ENCODE measurements at regions not wholly inside any gene's neighbourhood (a gene's known extent, or its start where the extent isn't known, plus 50 kb on each side); places are given as distances from the start of the nearest gene placed in this dataset.

DNA sequence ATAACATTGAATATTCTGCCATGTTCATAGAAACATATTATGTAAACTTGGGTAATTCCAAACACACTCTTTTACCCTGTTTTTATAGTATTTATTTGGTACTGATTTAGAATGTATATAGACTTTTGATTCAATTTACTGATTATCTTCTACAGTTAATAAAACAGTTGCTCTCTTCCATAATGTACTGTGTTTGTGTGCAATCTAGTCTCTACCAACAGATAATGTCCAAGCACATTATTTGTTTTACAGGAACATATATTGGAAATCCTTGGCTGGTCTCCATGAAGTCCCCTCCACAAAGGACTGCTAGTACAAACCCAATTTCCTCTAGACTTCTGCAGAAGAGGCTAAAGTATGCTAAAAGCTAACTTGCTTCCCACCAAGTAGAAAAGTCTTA lies 386.6 kb downstream of the RND3 start:
- H3K4me2 ChIP-seq (ENCODE audit: extremely low read depth, insufficient read depth, low read length), result no peak overlapping the region
- no peaks in the 10 kb centered on the region for H3K36me3 ChIP-seq (ENCODE audit: control insufficient read depth, insufficient read depth, low read length)
- no peak overlapping the region for H2AFZ ChIP-seq (ENCODE audit: low read length)
- H3K9ac ChIP-seq (ENCODE audit: insufficient read depth, low read length), result no peak overlapping the region
- H3K27ac ChIP-seq (ENCODE audit: insufficient read depth, low read length), result no peak overlapping the region
- no peaks in the 10 kb centered on the region for H3K79me2 ChIP-seq (ENCODE audit: control insufficient read depth, insufficient read depth, low read length)
- DNase-seq (ENCODE audit: low read depth in 2 of 2), result no peak
- H3K4me3 ChIP-seq (replicated peaks in 1 of 4; ENCODE audit: control extremely low read depth in 1 of 4, insufficient read depth in 1 of 4, low read depth in 3 of 4, low read length in 4 of 4), result no peak overlapping the region
- H3K4me1 ChIP-seq (ENCODE audit: control insufficient read depth, extremely low read depth, insufficient read depth, low read length), result no peaks in the 10 kb centered on the region
- TF ChIP-seq, protein P1, sequence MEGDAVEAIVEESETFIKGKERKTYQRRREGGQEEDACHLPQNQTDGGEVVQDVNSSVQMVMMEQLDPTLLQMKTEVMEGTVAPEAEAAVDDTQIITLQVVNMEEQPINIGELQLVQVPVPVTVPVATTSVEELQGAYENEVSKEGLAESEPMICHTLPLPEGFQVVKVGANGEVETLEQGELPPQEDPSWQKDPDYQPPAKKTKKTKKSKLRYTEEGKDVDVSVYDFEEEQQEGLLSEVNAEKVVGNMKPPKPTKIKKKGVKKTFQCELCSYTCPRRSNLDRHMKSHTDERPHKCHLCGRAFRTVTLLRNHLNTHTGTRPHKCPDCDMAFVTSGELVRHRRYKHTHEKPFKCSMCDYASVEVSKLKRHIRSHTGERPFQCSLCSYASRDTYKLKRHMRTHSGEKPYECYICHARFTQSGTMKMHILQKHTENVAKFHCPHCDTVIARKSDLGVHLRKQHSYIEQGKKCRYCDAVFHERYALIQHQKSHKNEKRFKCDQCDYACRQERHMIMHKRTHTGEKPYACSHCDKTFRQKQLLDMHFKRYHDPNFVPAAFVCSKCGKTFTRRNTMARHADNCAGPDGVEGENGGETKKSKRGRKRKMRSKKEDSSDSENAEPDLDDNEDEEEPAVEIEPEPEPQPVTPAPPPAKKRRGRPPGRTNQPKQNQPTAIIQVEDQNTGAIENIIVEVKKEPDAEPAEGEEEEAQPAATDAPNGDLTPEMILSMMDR (conservative IDR thresholded peaks at IDR 0.05 in 1 of 2, IDR thresholded peaks at IDR 0.05 in 1 of 2; ENCODE audit: low read depth in 1 of 2, low read length in 2 of 2), result no peak
- no peak for TF ChIP-seq EZH2 (IDR thresholded peaks at IDR 0.05; ENCODE audit: low read length, missing control alignments)
- no peaks in the 10 kb centered on the region for H4K20me1 ChIP-seq (ENCODE audit: control insufficient read depth, extremely low read depth, insufficient read depth, low read length)
- no peaks in the 10 kb centered on the region for H3K27me3 ChIP-seq (ENCODE audit: control insufficient read depth, insufficient read depth, low read length)
- H3K9me3 ChIP-seq (ENCODE audit: control insufficient read depth, insufficient read depth, low read depth, low read length), result no peaks in the 10 kb centered on the region

DNA sequence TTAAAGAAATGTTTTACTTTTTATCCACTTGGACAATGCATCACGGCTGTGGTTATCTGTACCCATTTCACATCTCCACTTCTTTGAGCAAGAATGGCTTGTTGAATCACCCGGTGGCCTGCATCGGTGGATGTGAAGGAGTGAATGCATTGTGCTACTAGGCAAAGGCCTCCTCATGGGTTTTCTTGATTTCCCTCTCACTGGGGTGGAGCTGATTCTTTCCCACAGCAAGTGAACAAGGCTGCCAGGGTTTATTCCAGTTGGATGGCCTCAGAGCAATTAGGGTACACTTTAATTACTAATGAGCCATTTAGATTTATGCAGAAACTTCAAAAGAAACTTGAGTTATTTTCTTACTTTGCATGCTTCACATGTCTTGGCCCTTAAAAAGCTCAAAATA lies 387.1 kb downstream of the RND3 start:
- Histone ChIP-seq H3K4me3 (replicated peaks in 1 of 4; ENCODE audit: control extremely low read depth in 1 of 4, insufficient read depth in 1 of 4, low read depth in 3 of 4, low read length in 4 of 4) (no peak overlapping the region), H3K27ac (ENCODE audit: insufficient read depth, low read length) (no peak overlapping the region), H4K20me1 (ENCODE audit: control insufficient read depth, extremely low read depth, insufficient read depth, low read length) (no peaks in the 10 kb centered on the region), H3K9ac (ENCODE audit: insufficient read depth, low read length) (no peak overlapping the region), H3K4me2 (ENCODE audit: extremely low read depth, insufficient read depth, low read length) (no peak overlapping the region), H3K79me2 (ENCODE audit: control insufficient read depth, insufficient read depth, low read length) (no peaks in the 10 kb centered on the region), H3K4me1 (ENCODE audit: control insufficient read depth, extremely low read depth, insufficient read depth, low read length) (no peaks in the 10 kb centered on the region), H3K36me3 (ENCODE audit: control insufficient read depth, insufficient read depth, low read length) (no peaks in the 10 kb centered on the region), H3K27me3 (ENCODE audit: control insufficient read depth, insufficient read depth, low read length) (no peaks in the 10 kb centered on the region), H3K9me3 (ENCODE audit: control insufficient read depth, insufficient read depth, low read depth, low read length) (no peaks in the 10 kb centered on the region), H2AFZ (ENCODE audit: low read length) (no peak overlapping the region)
- DNase-seq (ENCODE audit: low read depth in 2 of 2), result no peak
- TF ChIP-seq, protein P1 (conservative IDR thresholded peaks at IDR 0.05 in 1 of 2, IDR thresholded peaks at IDR 0.05 in 1 of 2; ENCODE audit: low read depth in 1 of 2, low read length in 2 of 2), result no peak
- TF ChIP-seq EZH2 (IDR thresholded peaks at IDR 0.05; ENCODE audit: low read length, missing control alignments), result no peak

DNA sequence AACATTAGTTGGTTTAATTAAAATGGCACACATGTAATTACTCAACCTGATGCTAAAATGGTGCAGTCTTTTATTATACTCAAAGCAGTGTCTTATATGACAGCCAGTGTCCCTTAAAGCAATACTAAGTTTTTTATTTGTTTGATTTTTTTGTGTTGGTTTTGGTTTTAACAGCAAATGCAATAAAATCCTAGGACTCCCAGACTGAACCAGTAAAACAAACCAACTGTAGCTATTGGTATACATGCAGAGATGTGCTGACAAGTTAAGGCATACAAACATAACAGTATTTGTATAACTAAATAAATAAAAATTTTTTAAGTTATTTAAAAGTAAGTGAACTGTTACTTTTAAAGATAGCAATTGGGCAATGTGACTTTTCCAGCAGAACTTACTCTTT lies 387.7 kb downstream of the RND3 start:
- no peak overlapping the region for H3K27ac ChIP-seq (ENCODE audit: insufficient read depth, low read length)
- H3K9ac ChIP-seq (ENCODE audit: insufficient read depth, low read length), result no peak overlapping the region
- H3K27me3 ChIP-seq (ENCODE audit: control insufficient read depth, insufficient read depth, low read length), result no peaks in the 10 kb centered on the region
- DNase-seq (ENCODE audit: low read depth in 2 of 2), result no peak
- H3K4me1 ChIP-seq (ENCODE audit: control insufficient read depth, extremely low read depth, insufficient read depth, low read length), result no peaks in the 10 kb centered on the region
- H4K20me1 ChIP-seq (ENCODE audit: control insufficient read depth, extremely low read depth, insufficient read depth, low read length), result no peaks in the 10 kb centered on the region
- H2AFZ ChIP-seq (ENCODE audit: low read length), result no peak overlapping the region
- H3K9me3 ChIP-seq (ENCODE audit: control insufficient read depth, insufficient read depth, low read depth, low read length), result no peaks in the 10 kb centered on the region
- no peak for TF ChIP-seq EZH2 (IDR thresholded peaks at IDR 0.05; ENCODE audit: low read length, missing control alignments)
- TF ChIP-seq, protein P1 (conservative IDR thresholded peaks at IDR 0.05 in 1 of 2, IDR thresholded peaks at IDR 0.05 in 1 of 2; ENCODE audit: low read depth in 1 of 2, low read length in 2 of 2), result no peak
- H3K4me3 ChIP-seq (replicated peaks in 1 of 4; ENCODE audit: control extremely low read depth in 1 of 4, insufficient read depth in 1 of 4, low read depth in 3 of 4, low read length in 4 of 4), result no peak overlapping the region
- H3K4me2 ChIP-seq (ENCODE audit: extremely low read depth, insufficient read depth, low read length), result no peak overlapping the region
- H3K79me2 ChIP-seq (ENCODE audit: control insufficient read depth, insufficient read depth, low read length), result no peaks in the 10 kb centered on the region
- no peaks in the 10 kb centered on the region for H3K36me3 ChIP-seq (ENCODE audit: control insufficient read depth, insufficient read depth, low read length)

Measured in fibroblast of lung (primary cell).